ENCODE measurements at regions not wholly inside any gene's neighbourhood (a gene's known extent, or its start where the extent isn't known, plus 50 kb on each side); places are given as distances from the start of the nearest gene placed in this dataset.

GRCh38 chr20:7274870-7275269, 507.4 kb downstream of the BMP2 start:
- peaks cover 4% of the 10 kb centered on the region for H3K36me3 Mint-ChIP-seq (ENCODE audit: low read depth)
- H3K4me3 Mint-ChIP-seq, result no peak overlapping the region
- H3K4me3 ChIP-seq (ENCODE audit: low read length), result no peak overlapping the region
- peaks cover 11% of the 10 kb centered on the region for H3K9me3 Mint-ChIP-seq
- H3K36me3 ChIP-seq (ENCODE audit: control insufficient read depth, insufficient read depth, low read length), result no peaks in the 10 kb centered on the region
- H3K27ac ChIP-seq (ENCODE audit: low read depth, low read length), result no peak overlapping the region
- no peaks in the 10 kb centered on the region for H3K9me3 ChIP-seq (ENCODE audit: control insufficient read depth, low read length)
- TF ChIP-seq, protein P1, sequence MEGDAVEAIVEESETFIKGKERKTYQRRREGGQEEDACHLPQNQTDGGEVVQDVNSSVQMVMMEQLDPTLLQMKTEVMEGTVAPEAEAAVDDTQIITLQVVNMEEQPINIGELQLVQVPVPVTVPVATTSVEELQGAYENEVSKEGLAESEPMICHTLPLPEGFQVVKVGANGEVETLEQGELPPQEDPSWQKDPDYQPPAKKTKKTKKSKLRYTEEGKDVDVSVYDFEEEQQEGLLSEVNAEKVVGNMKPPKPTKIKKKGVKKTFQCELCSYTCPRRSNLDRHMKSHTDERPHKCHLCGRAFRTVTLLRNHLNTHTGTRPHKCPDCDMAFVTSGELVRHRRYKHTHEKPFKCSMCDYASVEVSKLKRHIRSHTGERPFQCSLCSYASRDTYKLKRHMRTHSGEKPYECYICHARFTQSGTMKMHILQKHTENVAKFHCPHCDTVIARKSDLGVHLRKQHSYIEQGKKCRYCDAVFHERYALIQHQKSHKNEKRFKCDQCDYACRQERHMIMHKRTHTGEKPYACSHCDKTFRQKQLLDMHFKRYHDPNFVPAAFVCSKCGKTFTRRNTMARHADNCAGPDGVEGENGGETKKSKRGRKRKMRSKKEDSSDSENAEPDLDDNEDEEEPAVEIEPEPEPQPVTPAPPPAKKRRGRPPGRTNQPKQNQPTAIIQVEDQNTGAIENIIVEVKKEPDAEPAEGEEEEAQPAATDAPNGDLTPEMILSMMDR (conservative IDR thresholded peaks at IDR 0.05), result no peak
- DNase-seq, result no peak
- no peak overlapping the region for H3K27ac Mint-ChIP-seq
- H3K27me3 ChIP-seq (ENCODE audit: control insufficient read depth, insufficient read depth, low read length, poor library complexity, severe bottlenecking), result no peaks in the 10 kb centered on the region
- H3K4me1 ChIP-seq (ENCODE audit: control insufficient read depth, insufficient read depth, low read length), result peaks cover 3% of the 10 kb centered on the region
- H3K4me1 Mint-ChIP-seq, result peaks cover 26% of the 10 kb centered on the region
- no peak overlapping the region for H3K9ac ChIP-seq (ENCODE audit: extremely low read depth, low read length, poor library complexity, severe bottlenecking)
- H3K27me3 Mint-ChIP-seq (ENCODE audit: insufficient read depth), result peaks cover 5% of the 10 kb centered on the region

DNA sequence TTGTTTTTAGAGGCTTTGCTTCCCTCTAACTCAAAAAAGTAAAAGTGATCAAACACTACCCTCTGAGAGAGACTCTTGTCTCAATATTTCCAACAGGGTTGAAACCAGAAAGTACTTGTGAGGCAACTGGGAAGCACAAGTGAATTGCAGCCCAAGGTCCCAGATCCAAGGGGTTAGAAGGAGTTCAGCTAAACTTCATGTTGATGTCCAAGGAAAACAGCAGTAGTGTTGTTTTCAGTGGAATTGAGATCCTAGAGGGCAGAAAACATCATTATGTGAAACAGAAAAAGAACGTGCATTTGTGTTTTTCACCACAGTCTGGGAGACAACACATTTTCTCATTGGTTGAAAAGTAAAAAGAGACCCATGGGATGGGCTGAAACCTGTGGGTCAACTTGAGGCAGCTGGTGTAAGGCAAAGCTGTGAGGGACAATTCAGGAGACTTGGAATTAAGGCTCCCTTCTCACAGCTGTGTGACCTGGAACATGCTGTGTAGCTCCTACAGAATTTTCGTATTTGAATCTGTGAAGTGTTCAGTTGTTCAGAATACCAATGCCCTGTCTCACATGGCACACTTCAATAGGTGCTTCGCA, 508.3 kb downstream of the BMP2 start:
- WGBS, 2 experiments (ENCODE audit: insufficient coverage in 1 of 2, insufficient read length in 1 of 2), result 91 to 93% methylated on average over 2 to 3 of the region's 3 CpGs
- Histone ChIP-seq H3K9ac (ENCODE audit: extremely low read depth, low read length, poor library complexity, severe bottlenecking) (no peak overlapping the region), H3K4me3 (ENCODE audit: low read length) (no peak overlapping the region), H3K27me3 (ENCODE audit: control insufficient read depth, insufficient read depth, low read length, poor library complexity, severe bottlenecking) (no peaks in the 10 kb centered on the region), H3K27ac (ENCODE audit: low read depth, low read length) (no peak overlapping the region), H3K4me1 (ENCODE audit: control insufficient read depth, insufficient read depth, low read length) (peaks cover 3% of the 10 kb centered on the region), H3K36me3 (ENCODE audit: control insufficient read depth, insufficient read depth, low read length) (no peaks in the 10 kb centered on the region), H3K9me3 (ENCODE audit: control insufficient read depth, low read length) (no peaks in the 10 kb centered on the region)
- Mint-ChIP-seq H3K4me3 (no peak overlapping the region), H3K4me1 (peaks cover 26% of the 10 kb centered on the region), H3K36me3 (ENCODE audit: low read depth) (peaks cover 4% of the 10 kb centered on the region), H3K27me3 (ENCODE audit: insufficient read depth) (peaks cover 5% of the 10 kb centered on the region), H3K9me3 (peaks cover 11% of the 10 kb centered on the region), H3K27ac (no peak overlapping the region)
- TF ChIP-seq, protein P1 (conservative IDR thresholded peaks at IDR 0.05), result no peak
- DNase-seq, result no peak

- peaks cover 2% of the 10 kb centered on the region for H3K4me1 Mint-ChIP-seq
- TF ChIP-seq, protein P1 (conservative IDR thresholded peaks at IDR 0.05), result peak; percentile 97
- no peak overlapping the region for H3K27ac Mint-ChIP-seq
- 37 to 57% methylated on average over 2 to 6 of the region's 9 CpGs for WGBS, 2 experiments (ENCODE audit: insufficient coverage in 1 of 2, insufficient read length in 1 of 2)
- H3K27me3 ChIP-seq (ENCODE audit: control insufficient read depth, insufficient read depth, low read length, poor library complexity, severe bottlenecking), result no peaks in the 10 kb centered on the region
- no peaks in the 10 kb centered on the region for H3K36me3 Mint-ChIP-seq (ENCODE audit: low read depth)
- H3K9me3 ChIP-seq (ENCODE audit: control insufficient read depth, low read length), result no peaks in the 10 kb centered on the region
- no peaks in the 10 kb centered on the region for H3K4me1 ChIP-seq (ENCODE audit: control insufficient read depth, insufficient read depth, low read length)
- H3K4me3 Mint-ChIP-seq, result no peak overlapping the region
- H3K9me3 Mint-ChIP-seq, result no peaks in the 10 kb centered on the region
- no peak overlapping the region for H3K27ac ChIP-seq (ENCODE audit: low read depth, low read length)
- no peak overlapping the region for H3K4me3 ChIP-seq (ENCODE audit: low read length)
- no peaks in the 10 kb centered on the region for H3K27me3 Mint-ChIP-seq (ENCODE audit: insufficient read depth)
- peak; percentile 89 for DNase-seq
- no peak overlapping the region for H3K9ac ChIP-seq (ENCODE audit: extremely low read depth, low read length, poor library complexity, severe bottlenecking)
- H3K36me3 ChIP-seq (ENCODE audit: control insufficient read depth, insufficient read depth, low read length), result no peaks in the 10 kb centered on the region
These were observed 518.6 kb downstream of the BMP2 start for GRCh38 chr20:7285918-7286556.

Measured in endodermal cell (in vitro differentiated cells).